ENCODE measurements at regions not wholly inside any gene's neighbourhood (a gene's known extent, or its start where the extent isn't known, plus 50 kb on each side); places are given as distances from the start of the nearest gene placed in this dataset.

- Histone ChIP-seq H3K27ac (ENCODE audit: low read length in 2 of 2) (no peak overlapping the region), H3K9me3 (ENCODE audit: control extremely low read depth in 1 of 3, control insufficient read depth in 2 of 3, insufficient read depth in 1 of 3, low read length in 2 of 3) (no peaks in the 10 kb centered on the region), H2AFZ (ENCODE audit: insufficient read depth, low read depth, low read length, poor library complexity, severe bottlenecking) (no peak overlapping the region), H3K4me3 (ENCODE audit: control extremely low read depth in 1 of 5, extremely low read depth in 1 of 5, insufficient read depth in 1 of 5, low read depth in 2 of 5, low read length in 4 of 5) (no peak overlapping the region), H3K36me3 (replicated peaks in 1 of 2; ENCODE audit: control extremely low read depth in 1 of 2, control insufficient read depth in 1 of 2, extremely low read depth in 1 of 2, insufficient read depth in 2 of 2, low read length in 1 of 2) (no peaks in the 10 kb centered on the region), H3K27me3 (replicated peaks in 1 of 4; ENCODE audit: control extremely low read depth in 1 of 4, control insufficient read depth in 3 of 4, insufficient read depth in 4 of 4, low read length in 3 of 4) (no peaks in the 10 kb centered on the region), H4K20me1 (ENCODE audit: control insufficient read depth, insufficient read depth, low read length, poor library complexity, severe bottlenecking) (no peaks in the 10 kb centered on the region), H3K4me1 (ENCODE audit: control insufficient read depth in 2 of 2, insufficient read depth in 2 of 2, low read length in 2 of 2) (no peaks in the 10 kb centered on the region), H3K9ac (ENCODE audit: low read length) (no peak overlapping the region), H3K4me2 (replicated peaks; ENCODE audit: low read depth, low read length, poor library complexity, severe bottlenecking) (no peak overlapping the region), H3K79me2 (ENCODE audit: control insufficient read depth, insufficient read depth, low read length) (no peaks in the 10 kb centered on the region)
- POLR2A ChIA-PET, result no interaction called here
- intact Hi-C loops (cut with micrococcal nuclease), result no loop called here
- no peak for TF ChIP-seq EZH2 (IDR thresholded peaks at IDR 0.05; ENCODE audit: borderline replicate concordance, insufficient read depth, low read depth, low read length, poor library complexity, severe bottlenecking)
- no peak for TF ChIP-seq CTCF (IDR thresholded peaks at IDR 0.05)
- Mint-ChIP-seq H3K27ac (no peak overlapping the region), H3K9me3 (ENCODE audit: insufficient read depth) (peaks cover 2% of the 10 kb centered on the region), H3K4me3 (no peak overlapping the region), H3K27me3 (no peaks in the 10 kb centered on the region), H3K4me1 (no peaks in the 10 kb centered on the region)
- CTCF ChIA-PET, result no interaction called here
- DNase-seq (no peak), ATAC-seq (ENCODE audit: low read depth) (no peak)
- WGBS (ENCODE audit: insufficient coverage), result 27% methylated on average over 1 of the region's 2 CpGs
These were observed 214.6 kb downstream of the C12orf50 start for GRCh38 chr12:87814625-87815024.

DNA sequence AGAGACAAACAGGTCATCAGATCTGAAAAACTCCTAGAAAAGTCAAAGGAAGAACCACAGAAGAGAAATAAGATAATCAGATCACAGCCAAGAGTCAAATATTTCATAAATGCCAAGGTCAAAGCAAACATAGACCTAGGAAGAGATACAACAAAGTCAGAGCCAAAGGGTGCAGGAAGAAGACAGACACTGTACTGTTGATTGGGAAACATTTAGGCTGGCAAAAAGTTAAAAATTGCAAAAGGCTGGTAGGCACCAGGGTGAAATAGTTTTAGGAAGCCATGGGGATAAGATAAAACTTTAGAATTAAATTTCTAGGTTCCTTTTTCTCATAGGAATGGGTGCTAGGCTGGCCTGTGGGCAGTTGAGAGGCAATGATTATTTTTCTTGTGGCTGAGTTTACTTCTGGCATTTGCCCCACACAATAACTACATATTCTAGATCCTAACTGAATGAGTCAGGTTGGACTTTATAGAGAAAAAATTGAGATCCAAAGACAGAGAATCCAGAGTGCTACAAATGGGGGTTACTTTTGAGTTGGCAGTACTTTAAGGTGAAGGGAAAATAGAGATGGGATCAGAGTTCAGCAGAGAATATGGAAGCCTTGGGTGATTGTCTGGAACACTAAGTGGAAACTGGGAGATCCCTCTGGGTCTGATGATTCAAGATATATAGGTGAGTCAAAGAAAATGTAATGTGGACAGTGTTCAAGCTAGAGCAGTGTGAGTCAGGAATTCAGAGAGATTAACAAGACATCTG is 215.5 kb downstream of the C12orf50 start:
- DNase-seq (no peak), ATAC-seq (ENCODE audit: low read depth) (no peak)
- no peaks in the 10 kb centered on the region for H3K27me3 ChIP-seq (replicated peaks in 1 of 4; ENCODE audit: control extremely low read depth in 1 of 4, control insufficient read depth in 3 of 4, insufficient read depth in 4 of 4, low read length in 3 of 4)
- H3K4me1 Mint-ChIP-seq, result no peaks in the 10 kb centered on the region
- no peaks in the 10 kb centered on the region for H3K36me3 ChIP-seq (replicated peaks in 1 of 2; ENCODE audit: control extremely low read depth in 1 of 2, control insufficient read depth in 1 of 2, extremely low read depth in 1 of 2, insufficient read depth in 2 of 2, low read length in 1 of 2)
- H3K9ac ChIP-seq (ENCODE audit: low read length), result no peak overlapping the region
- POLR2A ChIA-PET, result no interaction called here
- no peaks in the 10 kb centered on the region for H3K79me2 ChIP-seq (ENCODE audit: control insufficient read depth, insufficient read depth, low read length)
- no peaks in the 10 kb centered on the region for H3K9me3 ChIP-seq (ENCODE audit: control extremely low read depth in 1 of 3, control insufficient read depth in 2 of 3, insufficient read depth in 1 of 3, low read length in 2 of 3)
- no peak overlapping the region for H2AFZ ChIP-seq (ENCODE audit: insufficient read depth, low read depth, low read length, poor library complexity, severe bottlenecking)
- H3K4me1 ChIP-seq (ENCODE audit: control insufficient read depth in 2 of 2, insufficient read depth in 2 of 2, low read length in 2 of 2), result no peaks in the 10 kb centered on the region
- H3K9me3 Mint-ChIP-seq (ENCODE audit: insufficient read depth), result peaks cover 2% of the 10 kb centered on the region
- no peak overlapping the region for H3K4me3 ChIP-seq (ENCODE audit: control extremely low read depth in 1 of 5, extremely low read depth in 1 of 5, insufficient read depth in 1 of 5, low read depth in 2 of 5, low read length in 4 of 5)
- TF ChIP-seq EZH2 (IDR thresholded peaks at IDR 0.05; ENCODE audit: borderline replicate concordance, insufficient read depth, low read depth, low read length, poor library complexity, severe bottlenecking), result no peak
- no peak for TF ChIP-seq CTCF (IDR thresholded peaks at IDR 0.05)
- intact Hi-C loops (cut with micrococcal nuclease), result no loop called here
- H3K4me3 Mint-ChIP-seq, result no peak overlapping the region
- no peak overlapping the region for H3K27ac Mint-ChIP-seq
- no peaks in the 10 kb centered on the region for H4K20me1 ChIP-seq (ENCODE audit: control insufficient read depth, insufficient read depth, low read length, poor library complexity, severe bottlenecking)
- CTCF ChIA-PET, result no interaction called here
- H3K4me2 ChIP-seq (replicated peaks; ENCODE audit: low read depth, low read length, poor library complexity, severe bottlenecking), result no peak overlapping the region
- H3K27me3 Mint-ChIP-seq, result no peaks in the 10 kb centered on the region
- no peak overlapping the region for H3K27ac ChIP-seq (ENCODE audit: low read length in 2 of 2)

Measured in B cell (primary cell).